ENCODE measurements at regions not wholly inside any gene's neighbourhood (a gene's known extent, or its start where the extent isn't known, plus 50 kb on each side); places are given as distances from the start of the nearest gene placed in this dataset.

- H3K4me3 ChIP-seq (ENCODE audit: low read depth, poor library complexity, severe bottlenecking) = no peak overlapping the region
- TF ChIP-seq, protein P1, sequence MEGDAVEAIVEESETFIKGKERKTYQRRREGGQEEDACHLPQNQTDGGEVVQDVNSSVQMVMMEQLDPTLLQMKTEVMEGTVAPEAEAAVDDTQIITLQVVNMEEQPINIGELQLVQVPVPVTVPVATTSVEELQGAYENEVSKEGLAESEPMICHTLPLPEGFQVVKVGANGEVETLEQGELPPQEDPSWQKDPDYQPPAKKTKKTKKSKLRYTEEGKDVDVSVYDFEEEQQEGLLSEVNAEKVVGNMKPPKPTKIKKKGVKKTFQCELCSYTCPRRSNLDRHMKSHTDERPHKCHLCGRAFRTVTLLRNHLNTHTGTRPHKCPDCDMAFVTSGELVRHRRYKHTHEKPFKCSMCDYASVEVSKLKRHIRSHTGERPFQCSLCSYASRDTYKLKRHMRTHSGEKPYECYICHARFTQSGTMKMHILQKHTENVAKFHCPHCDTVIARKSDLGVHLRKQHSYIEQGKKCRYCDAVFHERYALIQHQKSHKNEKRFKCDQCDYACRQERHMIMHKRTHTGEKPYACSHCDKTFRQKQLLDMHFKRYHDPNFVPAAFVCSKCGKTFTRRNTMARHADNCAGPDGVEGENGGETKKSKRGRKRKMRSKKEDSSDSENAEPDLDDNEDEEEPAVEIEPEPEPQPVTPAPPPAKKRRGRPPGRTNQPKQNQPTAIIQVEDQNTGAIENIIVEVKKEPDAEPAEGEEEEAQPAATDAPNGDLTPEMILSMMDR (IDR thresholded peaks at IDR 0.05) = no peak
- no peak for TF ChIP-seq POLR2A (IDR thresholded peaks at IDR 0.05)
- intact Hi-C loops (cut with DNase I; ENCODE audit: low total_unique reads) = no loop called here
- no peak for DNase-seq (ENCODE audit: low spot score in 2 of 2)
These were observed 1047.2 kb downstream of the GLUD2 start for GRCh38 chrX:122094611-122095010.

DNA sequence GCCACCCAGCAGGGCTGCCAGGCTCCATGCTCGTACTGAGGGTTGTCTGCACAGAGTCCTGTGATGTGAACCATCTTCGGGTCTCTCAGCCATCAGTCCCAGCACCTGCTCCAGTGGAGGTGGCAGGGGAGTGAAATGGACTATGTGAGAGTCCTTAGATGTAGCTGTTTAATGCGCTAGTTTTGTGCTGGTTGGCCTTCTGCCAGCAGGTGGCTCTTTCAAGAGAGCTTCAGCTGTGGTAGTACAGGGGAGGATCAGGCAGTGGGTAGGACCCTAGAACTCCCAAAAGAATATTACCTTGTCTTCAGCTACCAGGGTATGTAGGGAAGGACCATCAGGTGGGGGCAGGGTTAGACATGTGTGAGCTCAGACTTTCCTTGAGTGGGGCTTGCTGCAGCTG is 1066.0 kb downstream of the GLUD2 start:
- 75 to 83% methylated on average over 3 of the region's 3 CpGs for WGBS, 2 donors
- DNase-seq (ENCODE audit: low spot score in 2 of 2) = peak in 1 of 2 donors; percentile 59
- TF ChIP-seq, protein P1 (IDR thresholded peaks at IDR 0.05) = no peak
- no peak for TF ChIP-seq POLR2A (IDR thresholded peaks at IDR 0.05)
- H3K4me3 ChIP-seq (ENCODE audit: low read depth, poor library complexity, severe bottlenecking) = no peak overlapping the region
- intact Hi-C loops (cut with DNase I; ENCODE audit: low total_unique reads) = no loop called here

GRCh38 chrX:122113896-122114295 is 1066.5 kb downstream of the GLUD2 start:
- no peak for DNase-seq (ENCODE audit: low spot score in 2 of 2)
- TF ChIP-seq, protein P1 (IDR thresholded peaks at IDR 0.05) = no peak
- TF ChIP-seq POLR2A (IDR thresholded peaks at IDR 0.05) = no peak
- intact Hi-C loops (cut with DNase I; ENCODE audit: low total_unique reads) = no loop called here

GRCh38 chrX:122115604-122116003 is 1068.2 kb downstream of the GLUD2 start:
- no peak for TF ChIP-seq POLR2A (IDR thresholded peaks at IDR 0.05)
- TF ChIP-seq, protein P1 (IDR thresholded peaks at IDR 0.05) = no peak
- intact Hi-C loops (cut with DNase I; ENCODE audit: low total_unique reads) = no loop called here
- no peak overlapping the region for H3K4me3 ChIP-seq (ENCODE audit: low read depth, poor library complexity, severe bottlenecking)
- 61 to 82% methylated on average over 6 of the region's 6 CpGs for WGBS, 2 donors
- no peak for DNase-seq (ENCODE audit: low spot score in 2 of 2)

More at GRCh38 chrX:122113896-122114295, 1066.5 kb downstream of the GLUD2 start:
- 88% methylated on average over 4 of the region's 4 CpGs for WGBS, 2 donors
- H3K4me3 ChIP-seq (ENCODE audit: low read depth, poor library complexity, severe bottlenecking) = no peak overlapping the region

DNA sequence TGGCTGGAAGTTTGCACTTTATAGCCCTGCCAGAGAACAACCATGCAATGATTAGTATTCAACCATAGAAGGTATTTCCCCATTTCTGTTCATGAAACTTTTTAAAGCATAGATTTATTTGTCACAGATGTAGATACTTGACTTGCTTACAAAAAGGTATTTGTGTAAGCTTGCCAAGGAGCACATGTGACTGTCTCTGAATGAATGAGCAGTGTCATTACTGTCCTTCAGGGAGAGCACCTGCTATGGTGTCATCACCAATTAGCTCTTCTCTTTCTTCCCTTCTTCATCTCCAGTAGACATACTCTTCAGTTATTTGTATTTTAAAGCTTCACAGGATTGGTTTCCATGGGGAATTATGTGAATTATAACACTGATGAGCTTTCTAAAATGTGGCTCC is 1064.7 kb upstream of the GRIA3 start:
- H3K4me3 ChIP-seq (ENCODE audit: low read depth, poor library complexity, severe bottlenecking) = no peak overlapping the region
- intact Hi-C loops (cut with DNase I; ENCODE audit: low total_unique reads) = no loop called here
- no peak for DNase-seq (ENCODE audit: low spot score in 2 of 2)
- TF ChIP-seq, protein P1 (IDR thresholded peaks at IDR 0.05) = no peak
- no peak for TF ChIP-seq POLR2A (IDR thresholded peaks at IDR 0.05)

GRCh38 chrX:122122274-122122673 is 1061.8 kb upstream of the GRIA3 start:
- 67 to 70% methylated on average over 2 of the region's 2 CpGs for WGBS, 2 donors
- no peak for TF ChIP-seq POLR2A (IDR thresholded peaks at IDR 0.05)
- TF ChIP-seq, protein P1 (IDR thresholded peaks at IDR 0.05) = no peak

More at GRCh38 chrX:122122274-122122673, 1061.8 kb upstream of the GRIA3 start:
- intact Hi-C loops (cut with DNase I; ENCODE audit: low total_unique reads) = no loop called here
- no peak overlapping the region for H3K4me3 ChIP-seq (ENCODE audit: low read depth, poor library complexity, severe bottlenecking)
- no peak for DNase-seq (ENCODE audit: low spot score in 2 of 2)
